Loucy (cell line): ENCODE measurements at regions not wholly inside any gene's neighbourhood (a gene's known extent, or its start where the extent isn't known, plus 50 kb on each side); places are given as distances from the start of the nearest gene placed in this dataset.

Source experiments
- H2AFZ ChIP-seq: fragments of 200-600 bp; sonication (generic); 2 replicates; pipeline ENCODE4 v1.6.0; 2016; ENCODE audit warnings: antibody characterized with exemption, mild to moderate bottlenecking, low read length, moderate library complexity
- H3F3A ChIP-seq: fragments of 200-600 bp; 2 replicates; pipeline ENCODE4 v1.6.0; 2016; ENCODE audit warnings: antibody characterized with exemption, low read depth, mild to moderate bottlenecking
- H3K27me3 ChIP-seq: fragments of 200-600 bp; sonication (generic); 2 replicates; pipeline ENCODE4 v1.6.1; 2014; ENCODE audit warnings: low read length, mild to moderate bottlenecking; ENCODE audit not compliant: insufficient read depth, poor library complexity, severe bottlenecking
- H3K36me3 ChIP-seq: fragments of 200-600 bp; sonication (generic); 2 replicates; pipeline ENCODE4 v1.6.1; 2016; ENCODE audit warnings: low read length; ENCODE audit not compliant: insufficient read depth
- H3K4me1 ChIP-seq: fragments of 200-600 bp; sonication (generic); 2 replicates; pipeline ENCODE4 v1.5.1; 2014; ENCODE audit warnings: low read length, mild to moderate bottlenecking; ENCODE audit not compliant: insufficient read depth, poor library complexity, severe bottlenecking
- H3K4me2 ChIP-seq: fragments of 200-600 bp; sonication (generic); 2 replicates; pipeline ENCODE4 v1.6.0; 2014; ENCODE audit warnings: antibody characterized with exemption, low read length, low read depth, mild to moderate bottlenecking; ENCODE audit not compliant: poor library complexity, severe bottlenecking
- H3K4me3 ChIP-seq: fragments of 200-600 bp; sonication (generic); 2 replicates; pipeline ENCODE4 v1.5.1; 2014; ENCODE audit warnings: low read length, mild to moderate bottlenecking, mixed read lengths; ENCODE audit not compliant: poor library complexity, severe bottlenecking
- H3K79me2 ChIP-seq: fragments of 200-600 bp; sonication (generic); 2 replicates; pipeline ENCODE4 v1.6.1; 2014; ENCODE audit warnings: low read length; ENCODE audit not compliant: insufficient read depth
- H3K9ac ChIP-seq: fragments of 200-600 bp; sonication (generic); 2 replicates; pipeline ENCODE4 v1.6.0; 2014; ENCODE audit warnings: mild to moderate bottlenecking, low read depth, low read length, moderate library complexity; ENCODE audit not compliant: poor library complexity, severe bottlenecking
- H3K9me2 ChIP-seq: fragments of 200-600 bp; sonication (generic); replicated peaks from 2 replicates; pipeline ENCODE4 v1.6.1; 2016; ENCODE audit warnings: low read depth, low read length, mixed read lengths
- H3K9me3 ChIP-seq: fragments of 200-600 bp; sonication (generic); 2 replicates; pipeline ENCODE4 v1.6.1; 2014; ENCODE audit warnings: mild to moderate bottlenecking, antibody characterized with exemption, low read length, low read depth; ENCODE audit not compliant: insufficient read depth
- H4K20me1 ChIP-seq: fragments of 200-600 bp; sonication (generic); 2 replicates; pipeline ENCODE4 v1.6.0; 2014; ENCODE audit warnings: antibody characterized with exemption, low read length, mild to moderate bottlenecking; ENCODE audit not compliant: insufficient read depth, poor library complexity, severe bottlenecking
- CTCF ChIP-seq: fragments of 200-600 bp; sonication (generic); conservative IDR thresholded peaks from 2 replicates; pipeline ENCODE4 v1.5.1; 2014; ENCODE audit warnings: mild to moderate bottlenecking, antibody characterized with exemption, low read length
- EZH2phosphoT487 ChIP-seq: fragments of 200-600 bp; IDR thresholded peaks from 2 replicates; pipeline ENCODE4 v1.6.1; 2018; ENCODE audit warnings: antibody characterized with exemption, mild to moderate bottlenecking, moderate library complexity, borderline replicate concordance

- Histone ChIP-seq H3K79me2 (no peaks in the 10 kb centered on the region), H3K9me2 (no peaks in the 10 kb centered on the region), H3K27me3 (no peaks in the 10 kb centered on the region), H3K4me3 (no peak overlapping the region), H3F3A (no peaks in the 10 kb centered on the region), H3K4me1 (no peaks in the 10 kb centered on the region), H3K9ac (no peak overlapping the region), H3K9me3 (no peaks in the 10 kb centered on the region; the same call in 1 of the 2 replicates), H4K20me1 (no peaks in the 10 kb centered on the region), H3K4me2 (no peak overlapping the region), H3K36me3 (no peaks in the 10 kb centered on the region), H2AFZ (no peak overlapping the region)
- TF ChIP-seq EZH2phosphoT487 (no peak), CTCF (no peak)
Observed at GRCh38 chr14:48725051-48725734, 861.0 kb downstream of the RPS29 start.

DNA sequence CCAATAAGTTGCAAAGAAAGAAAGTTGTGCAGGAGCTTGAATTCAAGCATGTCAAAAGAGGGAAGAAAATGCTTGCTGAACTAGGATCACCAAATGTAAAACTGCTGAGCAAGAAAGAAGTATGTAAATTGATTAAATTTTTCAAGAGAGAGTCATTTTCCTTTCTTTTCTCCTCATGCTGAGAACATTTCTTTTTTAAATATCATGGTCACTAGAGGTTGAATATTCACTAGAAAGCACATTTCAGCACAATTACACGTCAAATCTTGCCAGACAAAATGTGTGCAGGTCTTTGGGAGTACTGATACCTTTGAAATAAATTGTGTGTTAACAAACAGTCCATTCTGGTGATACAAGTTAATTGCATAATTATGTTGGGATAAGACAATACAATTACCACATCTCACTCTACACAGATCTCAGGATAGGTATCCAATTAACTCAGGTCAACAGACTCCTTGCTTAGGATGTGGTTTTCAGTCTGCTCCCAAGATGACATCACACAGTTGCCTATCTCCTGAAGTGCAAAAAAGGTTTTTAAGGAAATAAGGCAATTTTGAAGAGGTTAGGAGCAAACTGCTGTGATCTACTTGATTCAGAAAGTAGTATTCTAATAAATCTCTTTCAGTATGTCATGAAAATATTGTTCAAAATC, 862.2 kb downstream of the RPS29 start:
- no peaks in the 10 kb centered on the region for H3K4me1 ChIP-seq
- no peaks in the 10 kb centered on the region for H3F3A ChIP-seq
- H3K36me3 ChIP-seq, result no peaks in the 10 kb centered on the region
- H3K27me3 ChIP-seq, result no peaks in the 10 kb centered on the region
- no peak overlapping the region for H3K4me2 ChIP-seq
- TF ChIP-seq CTCF (no peak), EZH2phosphoT487 (no peak)
- H3K9ac ChIP-seq, result no peak overlapping the region
- no peaks in the 10 kb centered on the region for H3K9me3 ChIP-seq
- H2AFZ ChIP-seq, result no peak overlapping the region
- H3K79me2 ChIP-seq, result no peaks in the 10 kb centered on the region
- H3K4me3 ChIP-seq, result no peak overlapping the region
- H4K20me1 ChIP-seq, result no peaks in the 10 kb centered on the region
- no peaks in the 10 kb centered on the region for H3K9me2 ChIP-seq

- Histone ChIP-seq H3K4me2 (no peak overlapping the region), H3K4me3 (no peak overlapping the region), H3K9me2 (no peaks in the 10 kb centered on the region), H2AFZ (no peak overlapping the region), H3K79me2 (no peaks in the 10 kb centered on the region), H4K20me1 (no peaks in the 10 kb centered on the region), H3F3A (no peaks in the 10 kb centered on the region), H3K27me3 (no peaks in the 10 kb centered on the region), H3K9ac (no peak overlapping the region), H3K4me1 (no peaks in the 10 kb centered on the region), H3K9me3 (no peaks in the 10 kb centered on the region), H3K36me3 (no peaks in the 10 kb centered on the region)
- TF ChIP-seq EZH2phosphoT487, result no peak
- no peak for TF ChIP-seq CTCF
Observed at GRCh38 chr14:48714366-48714765, 871.8 kb downstream of the RPS29 start.
